ENCODE measurements at regions not wholly inside any gene's neighbourhood (a gene's known extent, or its start where the extent isn't known, plus 50 kb on each side); places are given as distances from the start of the nearest gene placed in this dataset.
A peak's percentile ranks its signal among the peaks of the same experiment; 100 is the strongest.

- DNase-seq: no peak
These were observed 451.0 kb upstream of the ZFP42 start for GRCh38 chr4:187544461-187545053.

- DNase-seq: no peak
These were observed 448.3 kb upstream of the ZFP42 start for GRCh38 chr4:187547316-187547715.

GRCh38 chr4:187550256-187550950, 445.2 kb upstream of the ZFP42 start:
- DNase-seq: no peak

GRCh38 chr4:187552781-187553180, 442.8 kb upstream of the ZFP42 start:
- DNase-seq: no peak

- DNase-seq: no peak
These were observed 440.4 kb upstream of the ZFP42 start for GRCh38 chr4:187555174-187555573.

- DNase-seq: no peak
These were observed 437.2 kb upstream of the ZFP42 start for GRCh38 chr4:187558391-187558790.

GRCh38 chr4:187562345-187562744, 433.2 kb upstream of the ZFP42 start:
- no peak for DNase-seq

- no peak for DNase-seq
These were observed 430.2 kb upstream of the ZFP42 start for GRCh38 chr4:187565416-187565815.

GRCh38 chr4:187569871-187570270, 425.7 kb upstream of the ZFP42 start:
- DNase-seq: no peak

- no peak for DNase-seq
These were observed 419.9 kb upstream of the ZFP42 start for GRCh38 chr4:187575706-187576105.

GRCh38 chr4:187576751-187577150, 418.8 kb upstream of the ZFP42 start:
- DNase-seq: no peak

- DNase-seq: no peak
These were observed 417.6 kb upstream of the ZFP42 start for GRCh38 chr4:187577941-187578480.

GRCh38 chr4:187586892-187587291, 408.7 kb upstream of the ZFP42 start:
- no peak for DNase-seq

GRCh38 chr4:187598196-187598595, 397.4 kb upstream of the ZFP42 start:
- no peak for DNase-seq

GRCh38 chr4:187602339-187603092, 393.1 kb upstream of the ZFP42 start:
- DNase-seq: no peak

- no peak for DNase-seq
These were observed 392.2 kb upstream of the ZFP42 start for GRCh38 chr4:187603093-187604025.

- no peak for DNase-seq
These were observed 390.6 kb upstream of the ZFP42 start for GRCh38 chr4:187604984-187605383.

GRCh38 chr4:187606581-187606980, 389.0 kb upstream of the ZFP42 start:
- DNase-seq: peak; percentile 4

- DNase-seq: no peak
These were observed 387.6 kb upstream of the ZFP42 start for GRCh38 chr4:187608001-187608421.

- no peak for DNase-seq
These were observed 383.3 kb upstream of the ZFP42 start for GRCh38 chr4:187612301-187612700.

- DNase-seq: no peak
These were observed 382.3 kb upstream of the ZFP42 start for GRCh38 chr4:187613089-187613839.

GRCh38 chr4:187615972-187616371, 379.6 kb upstream of the ZFP42 start:
- no peak for DNase-seq
